ENCODE measurements at regions not wholly inside any gene's neighbourhood (a gene's known extent, or its start where the extent isn't known, plus 50 kb on each side); places are given as distances from the start of the nearest gene placed in this dataset.

GRCh38 chr4:148694702-148695101, 252.5 kb upstream of the NR3C2 start:
- no peak overlapping the region for H3K27ac ChIP-seq
- no peak for DNase-seq (ENCODE audit: low spot score in 2 of 2)
- H3K27me3 ChIP-seq, result no peaks in the 10 kb centered on the region
- H3K36me3 ChIP-seq, result no peaks in the 10 kb centered on the region
- no peak overlapping the region for H3K4me3 ChIP-seq
- TF ChIP-seq CTCF (IDR thresholded peaks at IDR 0.05) (no peak), POLR2A (IDR thresholded peaks at IDR 0.05) (no peak), EP300 (IDR thresholded peaks at IDR 0.05) (no peak), POLR2AphosphoS5 (IDR thresholded peaks at IDR 0.05) (no peak)
- 62% methylated on average over 5 of the region's 5 CpGs for WGBS
- no peaks in the 10 kb centered on the region for H3K9me3 ChIP-seq
- H3K4me1 ChIP-seq, result no peaks in the 10 kb centered on the region

DNA sequence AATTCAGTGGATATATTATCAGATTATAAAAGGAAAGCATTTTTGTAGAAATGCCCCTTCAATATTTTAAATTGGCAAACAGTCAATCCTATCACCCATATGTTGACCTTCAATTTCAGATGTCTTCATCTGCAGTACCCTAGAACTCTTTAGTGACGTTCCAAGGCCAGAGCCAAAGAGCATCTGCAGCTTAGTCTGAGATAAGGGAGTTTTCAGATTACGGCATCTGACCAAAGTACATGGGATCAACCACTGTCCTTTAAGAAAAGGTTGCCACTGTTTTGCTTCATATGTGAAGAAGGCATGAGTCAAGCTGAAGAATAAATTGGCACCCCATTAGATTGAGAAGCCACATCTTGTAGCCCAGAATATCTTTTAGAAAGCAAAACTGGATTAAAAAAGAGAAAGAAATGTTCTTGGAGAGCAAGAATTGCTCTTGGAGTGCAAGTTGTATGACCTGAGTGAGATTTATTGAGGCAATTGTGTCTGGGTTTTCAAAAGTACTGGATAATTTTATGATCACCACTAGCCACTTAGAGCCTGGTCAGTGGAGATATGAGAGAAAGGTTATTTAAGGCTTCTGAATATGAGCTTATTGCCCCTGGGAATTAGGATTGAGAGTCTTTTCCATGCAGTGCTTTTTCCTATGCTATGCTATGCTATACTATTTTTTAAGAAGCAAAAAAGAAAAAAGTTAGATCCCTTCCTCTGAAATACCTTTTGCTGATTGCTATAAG, 251.9 kb upstream of the NR3C2 start:
- Histone ChIP-seq H3K4me1 (no peaks in the 10 kb centered on the region), H3K36me3 (no peaks in the 10 kb centered on the region), H3K27ac (no peak overlapping the region), H3K4me3 (no peak overlapping the region), H3K9me3 (no peaks in the 10 kb centered on the region), H3K27me3 (no peaks in the 10 kb centered on the region)
- 87% methylated on average over 2 of the region's 2 CpGs for WGBS
- TF ChIP-seq POLR2AphosphoS5 (IDR thresholded peaks at IDR 0.05) (no peak), CTCF (IDR thresholded peaks at IDR 0.05) (no peak), POLR2A (IDR thresholded peaks at IDR 0.05) (no peak), EP300 (IDR thresholded peaks at IDR 0.05) (no peak)
- DNase-seq (ENCODE audit: low spot score in 2 of 2), result no peak

DNA sequence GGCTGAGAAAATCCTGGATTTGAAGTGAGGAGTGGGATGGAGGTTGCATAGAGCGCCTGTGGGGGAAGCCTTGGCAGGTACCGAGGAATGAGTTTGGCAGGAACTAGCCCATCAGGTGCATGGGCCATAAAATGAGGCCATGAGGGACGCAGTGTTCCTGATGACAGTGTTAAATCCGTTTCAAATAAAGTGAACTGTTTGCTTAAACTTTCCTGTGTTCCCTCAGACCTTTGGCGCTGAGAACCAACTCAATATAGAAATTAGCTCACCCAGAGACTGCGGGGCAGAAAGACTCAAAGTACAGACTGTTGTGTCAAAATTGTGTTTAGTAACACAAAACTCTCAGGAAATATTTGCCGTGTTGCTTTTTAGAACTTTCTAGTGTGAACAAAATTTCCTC, 250.0 kb upstream of the NR3C2 start:
- no peak for DNase-seq (ENCODE audit: low spot score in 2 of 2)
- no peak overlapping the region for H3K27ac ChIP-seq
- no peak for TF ChIP-seq POLR2AphosphoS5 (IDR thresholded peaks at IDR 0.05)
- no peak for TF ChIP-seq CTCF (IDR thresholded peaks at IDR 0.05)
- no peak for TF ChIP-seq POLR2A (IDR thresholded peaks at IDR 0.05)
- H3K4me1 ChIP-seq, result no peaks in the 10 kb centered on the region
- H3K27me3 ChIP-seq, result no peaks in the 10 kb centered on the region
- H3K36me3 ChIP-seq, result no peaks in the 10 kb centered on the region
- 85% methylated on average over 7 of the region's 7 CpGs for WGBS
- no peaks in the 10 kb centered on the region for H3K9me3 ChIP-seq
- H3K4me3 ChIP-seq, result no peak overlapping the region

- TF ChIP-seq POLR2A (IDR thresholded peaks at IDR 0.05), result no peak
- no peak for TF ChIP-seq EP300 (IDR thresholded peaks at IDR 0.05)
- TF ChIP-seq CTCF (IDR thresholded peaks at IDR 0.05), result no peak
- TF ChIP-seq POLR2AphosphoS5 (IDR thresholded peaks at IDR 0.05), result no peak
- H3K4me1 ChIP-seq, result no peaks in the 10 kb centered on the region
- WGBS, result 52% methylated on average over 3 of the region's 3 CpGs
- no peak for DNase-seq (ENCODE audit: low spot score in 2 of 2)
- H3K4me3 ChIP-seq, result no peak overlapping the region
- no peaks in the 10 kb centered on the region for H3K36me3 ChIP-seq
- H3K27me3 ChIP-seq, result no peaks in the 10 kb centered on the region
- H3K27ac ChIP-seq, result no peak overlapping the region
- no peaks in the 10 kb centered on the region for H3K9me3 ChIP-seq
Measured at GRCh38 chr4:148686449-148686848, 244.2 kb upstream of the NR3C2 start.

DNA sequence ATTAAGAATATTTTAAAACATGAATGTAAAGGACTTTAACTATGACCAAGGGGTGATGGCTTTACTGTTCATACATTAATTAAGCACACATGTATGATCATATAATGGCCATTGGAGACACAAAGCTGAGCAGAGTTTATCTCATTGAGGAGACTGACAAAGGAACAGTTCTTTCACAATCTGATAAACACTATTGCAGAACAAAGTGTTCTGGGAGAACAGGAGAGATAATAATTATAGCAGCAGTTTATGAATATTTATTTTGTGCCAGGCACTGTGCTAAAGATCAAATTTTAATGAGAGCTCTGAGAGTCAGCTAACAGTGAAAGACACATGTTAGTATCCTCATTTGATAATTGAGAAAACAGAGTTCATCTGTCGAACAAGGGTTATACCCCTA, 242.4 kb upstream of the NR3C2 start:
- no peaks in the 10 kb centered on the region for H3K9me3 ChIP-seq
- DNase-seq (ENCODE audit: low spot score in 2 of 2), result no peak
- H3K4me3 ChIP-seq, result no peak overlapping the region
- 65% methylated on average over 1 of the region's 1 CpG for WGBS
- H3K27me3 ChIP-seq, result no peaks in the 10 kb centered on the region
- no peaks in the 10 kb centered on the region for H3K4me1 ChIP-seq
- H3K36me3 ChIP-seq, result no peaks in the 10 kb centered on the region
- TF ChIP-seq POLR2AphosphoS5 (IDR thresholded peaks at IDR 0.05) (no peak), CTCF (IDR thresholded peaks at IDR 0.05) (no peak), EP300 (IDR thresholded peaks at IDR 0.05) (no peak), POLR2A (IDR thresholded peaks at IDR 0.05) (no peak)
- H3K27ac ChIP-seq, result no peak overlapping the region
